H1 (cell line): ENCODE measurements at regions not wholly inside any gene's neighbourhood (a gene's known extent, or its start where the extent isn't known, plus 50 kb on each side); places are given as distances from the start of the nearest gene placed in this dataset.

Experiments
- CTCF ChIA-PET: fragments of 300-600 bp; sonication (Branson Sonifier 250); formaldehyde crosslinking; loops from one replicate; lab custom pipeline; 2021; ENCODE audit not compliant: partially characterized antibody; lab: Charles Lee
- POLR2A ChIA-PET: fragments of 300-600 bp; sonication (Branson Sonifier 250); formaldehyde crosslinking; loops from one replicate; lab custom pipeline; 2021; ENCODE audit warnings: inconsistent platforms; ENCODE audit not compliant: partially characterized antibody; lab: Charles Lee
- DNase-seq, 2 experiments: peaks; one replicate each; pipeline versions ENCODE4 v3.0.0 to v3.0.0-alpha.2; 2010 to 2022; ENCODE audit warnings: low spot score in 2 of 2, low read depth in 1 of 2, mixed read lengths in 1 of 2
- FAIRE-seq: peaks from 2 replicates; lab custom pipeline; 2011; peaks lifted over from hg19 to GRCh38; lab: Jason Lieb, UNC
- H2AFZ ChIP-seq: 2 replicates; pipeline ENCODE4 v1.8.1; 2012; ENCODE audit warnings: low read length, inconsistent platforms
- H2AK5ac ChIP-seq: 2 replicates; pipeline ENCODE4 v1.6.1; 2013; ENCODE audit warnings: low read depth, low read length
- H2BK120ac ChIP-seq: replicated peaks from 2 replicates; pipeline ENCODE3; 2013; ENCODE audit warnings: low read depth, low read length, inconsistent platforms
- H2BK12ac ChIP-seq: 2 replicates; pipeline ENCODE4 v1.6.1; 2013; ENCODE audit warnings: low read depth, low read length
- H2BK15ac ChIP-seq: 2 replicates; pipeline ENCODE4 v1.6.1; 2013; ENCODE audit warnings: low read length
- H2BK20ac ChIP-seq: 2 replicates; pipeline ENCODE4 v1.6.1; 2013; ENCODE audit warnings: low read length
- H2BK5ac ChIP-seq: 2 replicates; pipeline ENCODE4 v1.6.1; 2013; ENCODE audit warnings: low read depth, low read length
- H3K14ac ChIP-seq: 2 replicates; pipeline ENCODE4 v1.6.1; 2013; ENCODE audit warnings: inconsistent platforms; ENCODE audit not compliant: insufficient read length
- H3K18ac ChIP-seq: 2 replicates; pipeline ENCODE4 v1.6.1; 2013; ENCODE audit warnings: low read length; ENCODE audit errors: extremely low read depth
- H3K23ac ChIP-seq: 2 replicates; pipeline ENCODE4 v1.6.1; 2013; ENCODE audit warnings: inconsistent platforms; ENCODE audit not compliant: insufficient read length
- H3K23me2 ChIP-seq: 2 replicates; pipeline ENCODE4 v1.6.1; 2013; ENCODE audit warnings: low read depth, low read length
- H3K27ac ChIP-seq: 2 replicates; pipeline ENCODE4 v1.6.1; 2011; ENCODE audit warnings: low read depth, low read length, inconsistent platforms
- H3K27me3 ChIP-seq, 4 experiments: replicated peaks in 1 of 4; 1 replicate in 1 of 4; 2 replicates in 3 of 4; pipeline versions ENCODE4 v1.6.1 to v1.8.1; 2011 to 2013; ENCODE audit warnings: low read length in 3 of 4, mild to moderate bottlenecking in 3 of 4, inconsistent platforms in 2 of 4, mixed read lengths in 2 of 4, moderate library complexity in 1 of 4; ENCODE audit not compliant: control insufficient read depth in 3 of 4, insufficient read depth in 3 of 4; ENCODE audit errors: extremely low read depth in 1 of 4
- H3K36me3 ChIP-seq, 4 experiments: 2 replicates each; pipeline versions ENCODE4 v1.6.1 to v1.8.1; 2011 to 2013; ENCODE audit warnings: mild to moderate bottlenecking in 4 of 4, low read length in 3 of 4, moderate library complexity in 2 of 4, control low read depth in 1 of 4, inconsistent platforms in 1 of 4; ENCODE audit not compliant: insufficient read depth in 4 of 4, control insufficient read depth in 2 of 4
- H3K4ac ChIP-seq: replicated peaks from 2 replicates; pipeline ENCODE3; 2013; ENCODE audit warnings: low read length, low read depth, mixed read lengths, inconsistent platforms; ENCODE audit not compliant: insufficient read length
- H3K4me1 ChIP-seq, 4 experiments: replicated peaks in 1 of 4; 1 replicate in 1 of 4; 2 replicates in 3 of 4; pipeline versions ENCODE4 v1.6.1 to v1.8.1; 2011 to 2013; ENCODE audit warnings: low read length in 3 of 4, inconsistent platforms in 2 of 4, mixed read lengths in 1 of 4; ENCODE audit not compliant: insufficient read depth in 4 of 4, control insufficient read depth in 3 of 4
- H3K4me2 ChIP-seq, 2 experiments: 2 replicates each; pipeline versions ENCODE4 v1.6.1 to v1.8.1; 2011 to 2013; ENCODE audit warnings: low read depth in 2 of 2, low read length in 2 of 2, control low read depth in 1 of 2, inconsistent platforms in 1 of 2, mild to moderate bottlenecking in 1 of 2; ENCODE audit not compliant: insufficient read depth in 1 of 2
- H3K4me3 ChIP-seq, 4 experiments: fragments of 200-600, 300-600 bp in 1 of 4; sonication (generic), shearing (Covaris generic), sonication (Bioruptor Twin) in 1 of 4; 2 replicates each; pipeline versions ENCODE4 v1.5.1 to v1.8.1; 2011 to 2016; ENCODE audit warnings: low read length in 4 of 4, low read depth in 3 of 4, control low read depth in 2 of 4, inconsistent platforms in 2 of 4, mild to moderate bottlenecking in 2 of 4, mixed read lengths in 1 of 4, moderate library complexity in 1 of 4; ENCODE audit not compliant: insufficient read depth in 2 of 4; ENCODE audit errors: extremely low read depth in 1 of 4
- H3K56ac ChIP-seq: replicated peaks from 2 replicates; pipeline ENCODE3; 2013; ENCODE audit warnings: low read depth, mild to moderate bottlenecking, mixed read lengths, low read length, inconsistent platforms; ENCODE audit not compliant: insufficient read length
- H3K79me1 ChIP-seq: 2 replicates; pipeline ENCODE4 v1.6.1; 2013; ENCODE audit warnings: low read depth, low read length, control low read depth
- H3K79me2 ChIP-seq, 2 experiments: 2 replicates each; pipeline versions ENCODE4 v1.6.1 to v1.8.1; 2012 to 2013; ENCODE audit warnings: low read length in 2 of 2, mild to moderate bottlenecking in 2 of 2, inconsistent platforms in 1 of 2; ENCODE audit not compliant: insufficient read depth in 2 of 2, control insufficient read depth in 1 of 2
- H3K9ac ChIP-seq, 4 experiments: replicated peaks in 1 of 4; 1 replicate in 1 of 4; 2 replicates in 3 of 4; pipeline versions ENCODE4 v1.6.1 to v1.8.1; 2011 to 2013; ENCODE audit warnings: low read depth in 3 of 4, low read length in 3 of 4, control low read depth in 2 of 4, mild to moderate bottlenecking in 2 of 4, moderate library complexity in 2 of 4, inconsistent platforms in 1 of 4; ENCODE audit errors: extremely low read depth in 1 of 4
- H3K9me3 ChIP-seq, 2 experiments: 2 replicates each; pipeline versions ENCODE4 v1.6.1 to v1.8.1; 2012 to 2013; ENCODE audit warnings: mild to moderate bottlenecking in 2 of 2, moderate library complexity in 2 of 2, control low read depth in 1 of 2, inconsistent platforms in 1 of 2, low read depth in 1 of 2, low read length in 1 of 2, mixed read lengths in 1 of 2; ENCODE audit not compliant: insufficient read depth in 2 of 2
- H4K20me1 ChIP-seq, 2 experiments: replicated peaks in 1 of 2; 2 replicates each; pipeline versions ENCODE3 to v1.8.1; 2011 to 2013; ENCODE audit warnings: inconsistent platforms in 2 of 2, low read length in 2 of 2, mild to moderate bottlenecking in 1 of 2; ENCODE audit not compliant: insufficient read depth in 2 of 2, control insufficient read depth in 1 of 2
- H4K5ac ChIP-seq: 2 replicates; pipeline ENCODE4 v1.6.1; 2013; ENCODE audit warnings: low read length, low read depth, mixed read lengths, inconsistent platforms; ENCODE audit not compliant: insufficient read length
- H4K8ac ChIP-seq: 2 replicates; pipeline ENCODE4 v1.8.0; 2013; ENCODE audit warnings: mild to moderate bottlenecking, moderate library complexity, low read length, inconsistent platforms; ENCODE audit not compliant: insufficient read depth; ENCODE audit errors: extremely low read depth
- H4K91ac ChIP-seq: replicated peaks from 2 replicates; pipeline ENCODE3; 2013; ENCODE audit warnings: low read length, mixed read lengths, inconsistent platforms; ENCODE audit not compliant: insufficient read length
- CREB1 ChIP-seq: IDR thresholded peaks from 2 replicates; pipeline ENCODE4 v1.6.1; 2012; ENCODE audit warnings: inconsistent platforms
- JUN ChIP-seq: IDR thresholded peaks from 2 replicates; pipeline ENCODE4 v1.6.1; 2011; ENCODE audit warnings: low read depth, mild to moderate bottlenecking, improper control_type of control experiment, low read length
- TCF12 ChIP-seq: IDR thresholded peaks from 2 replicates; pipeline ENCODE4 v1.6.1; 2011; ENCODE audit warnings: low read depth, mild to moderate bottlenecking, low read length
- WGBS, 2 experiments: shearing (Covaris generic) in 1 of 2; methylation state at CpG; one replicate each; pipeline versions ENCODE4 v1.1.6 to v1.1.7; 2013 to 2015; ENCODE audit warnings: low lambda C conversion rate in 2 of 2, mixed read lengths in 2 of 2, inconsistent platforms in 1 of 2, low coverage in 1 of 2, missing lambda C conversion rate in 1 of 2; ENCODE audit not compliant: insufficient replicate concordance in 2 of 2, insufficient coverage in 1 of 2, insufficient read length in 1 of 2; ENCODE audit errors: extremely low coverage in 1 of 2, missing lambda C conversion rate in 1 of 2; 5-methylcytosine and 5-hydroxymethylcytosine counted together

DNA sequence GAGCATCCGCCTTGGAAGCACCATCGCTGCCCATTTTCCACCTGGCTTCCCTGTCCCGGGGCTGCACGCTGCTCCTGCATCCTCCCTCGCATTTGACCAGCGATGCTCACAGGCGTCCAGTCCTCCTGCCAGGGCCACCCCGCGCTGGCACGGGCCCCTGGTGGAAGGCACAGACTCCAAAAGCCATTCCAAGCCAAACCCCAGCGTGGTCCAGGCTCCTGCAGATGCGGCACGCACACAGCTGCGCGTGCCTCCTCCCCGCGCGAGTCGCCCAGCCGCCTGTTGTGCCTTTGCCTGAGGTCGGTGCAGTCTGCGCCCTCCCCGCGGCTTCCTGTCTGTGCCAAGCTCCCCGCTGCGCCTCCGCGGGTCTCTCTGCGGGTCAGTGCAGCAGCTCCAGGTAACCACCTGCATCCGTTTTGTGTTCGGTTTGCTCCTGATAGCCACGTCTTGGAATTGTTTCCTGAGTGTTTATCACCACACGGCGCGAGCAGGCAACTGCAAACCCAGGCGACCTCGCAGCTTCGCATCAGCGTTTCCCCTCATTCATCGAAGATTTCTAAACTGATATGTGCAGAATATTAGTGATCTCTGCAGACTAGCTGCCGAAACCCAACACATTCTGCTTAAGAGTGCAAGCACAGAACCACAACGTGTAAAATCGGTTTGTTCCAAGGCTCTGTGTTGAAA, 65.2 kb upstream of the SALL3 start:
- no peak for DNase-seq
- no peaks in the 10 kb centered on the region for H3K4me1 ChIP-seq

More for the DNA sequence above, 65.2 kb upstream of the SALL3 start:
- H3K56ac ChIP-seq, result no peak overlapping the region
- H3K79me1 ChIP-seq, result no peaks in the 10 kb centered on the region
- no peak overlapping the region for H3K14ac ChIP-seq
- no peak overlapping the region for H3K4me3 ChIP-seq
- ChIA-PET CTCF (interaction anchor here (0.9 to 1.5 kb wide), 2 partner anchors 39 to 71 kb away, joined by 3 to 6 read pairs; no protein-coding TSS in a partner anchor), POLR2A (no interaction called here)
- no peak overlapping the region for H3K18ac ChIP-seq
- no peak overlapping the region for H2BK15ac ChIP-seq
- no peak overlapping the region for H3K27ac ChIP-seq
- TF ChIP-seq JUN (no peak), TCF12 (no peak), CREB1 (no peak)
- H2BK12ac ChIP-seq, result no peak overlapping the region
- H3K4me2 ChIP-seq, result no peak overlapping the region
- H4K20me1 ChIP-seq, result no peaks in the 10 kb centered on the region
- no peak overlapping the region; the same call in 1 of the 2 replicates for H2AK5ac ChIP-seq
- H3K9me3 ChIP-seq, result no peaks in the 10 kb centered on the region
- H4K91ac ChIP-seq, result no peak overlapping the region
- H3K79me2 ChIP-seq, result no peaks in the 10 kb centered on the region
- 94% methylated on average over 42 of the region's 43 CpGs; no CpG with 5 or more reads in 1 of the 2 experiments for WGBS, 2 experiments
- H3K27me3 ChIP-seq, result no peaks in the 10 kb centered on the region
- no peak for FAIRE-seq
- H2BK5ac ChIP-seq, result no peak overlapping the region
- H2BK20ac ChIP-seq, result no peak overlapping the region
- no peaks in the 10 kb centered on the region for H3K23me2 ChIP-seq
- H3K9ac ChIP-seq, result no peak overlapping the region
- no peak overlapping the region for H2AFZ ChIP-seq
- H3K4ac ChIP-seq, result no peak overlapping the region
- no peak overlapping the region for H2BK120ac ChIP-seq
- H4K8ac ChIP-seq, result no peak overlapping the region; the same call in 1 of the 2 replicates
- no peak overlapping the region for H4K5ac ChIP-seq
- H3K23ac ChIP-seq, result no peak overlapping the region
- H3K36me3 ChIP-seq, result no peaks in the 10 kb centered on the region
